GM19099 (cell line): ENCODE measurements at regions not wholly inside any gene's neighbourhood (a gene's known extent, or its start where the extent isn't known, plus 50 kb on each side); places are given as distances from the start of the nearest gene placed in this dataset.

Experiments
- POLR2A ChIP-seq: IDR thresholded peaks from 3 replicates; pipeline ENCODE4 v1.6.1; 2011; ENCODE audit warnings: low read depth; ENCODE audit not compliant: insufficient read length; ENCODE audit errors: extremely low read depth

- TF ChIP-seq POLR2A: no peak
Observed at GRCh38 chr6:27668442-27669294, 195.8 kb upstream of the ZNF184 start.

GRCh38 chr6:27667657-27668441 lies 194.9 kb upstream of the ZNF184 start:
- TF ChIP-seq POLR2A: no peak

GRCh38 chr6:27667016-27667656 lies 194.2 kb upstream of the ZNF184 start:
- no peak for TF ChIP-seq POLR2A

GRCh38 chr6:27662769-27663168 lies 189.9 kb upstream of the ZNF184 start:
- no peak for TF ChIP-seq POLR2A

GRCh38 chr6:27651371-27651732 lies 178.4 kb upstream of the ZNF184 start:
- TF ChIP-seq POLR2A: no peak

- no peak for TF ChIP-seq POLR2A
Observed at GRCh38 chr6:27650620-27651370, 177.9 kb upstream of the ZNF184 start.

- TF ChIP-seq POLR2A: no peak
Observed at GRCh38 chr6:27644528-27644927, 171.6 kb upstream of the ZNF184 start.

- TF ChIP-seq POLR2A: no peak
Observed at GRCh38 chr6:27642744-27643456, 170.0 kb upstream of the ZNF184 start.

GRCh38 chr6:27631609-27631916 lies 158.7 kb upstream of the ZNF184 start:
- TF ChIP-seq POLR2A: no peak

GRCh38 chr6:27630727-27631608 lies 158.1 kb upstream of the ZNF184 start:
- TF ChIP-seq POLR2A: no peak

GRCh38 chr6:27624694-27625262 lies 151.9 kb upstream of the ZNF184 start:
- TF ChIP-seq POLR2A: no peak

GRCh38 chr6:27623103-27623502 lies 150.2 kb upstream of the ZNF184 start:
- no peak for TF ChIP-seq POLR2A

- TF ChIP-seq POLR2A: no peak
Observed at GRCh38 chr6:27619436-27619835, 146.5 kb upstream of the ZNF184 start.
